Common myeloid progenitor, CD34-positive (primary cell): ENCODE measurements at regions not wholly inside any gene's neighbourhood (a gene's known extent, or its start where the extent isn't known, plus 50 kb on each side); places are given as distances from the start of the nearest gene placed in this dataset.

Source experiments
- CTCF ChIA-PET: fragments of 350-600 bp; sonication (Branson Sonifier 250); formaldehyde crosslinking; loops from one replicate; lab custom pipeline; 2021; ENCODE audit warnings: antibody characterized with exemption; lab: Charles Lee
- POLR2A ChIA-PET: fragments of 350-600 bp; sonication (Branson Sonifier 250); formaldehyde crosslinking; loops from one replicate; lab custom pipeline; 2021; ENCODE audit warnings: antibody characterized with exemption; lab: Charles Lee
- DNase-seq, 3 donors: peaks; one replicate each; pipeline versions ENCODE4 v3.0.0 to v3.0.0-alpha.2; 2013
- H3K27ac ChIP-seq, 2 experiments: 1 replicate in 1 of 2; 2 replicates in 1 of 2; pipeline ENCODE4 v1.7.0; 2013; ENCODE audit warnings: inconsistent platforms in 2 of 2, low read length in 2 of 2, mild to moderate bottlenecking in 2 of 2, low read depth in 1 of 2, moderate library complexity in 1 of 2; ENCODE audit not compliant: severe bottlenecking in 2 of 2, insufficient read depth in 1 of 2, poor library complexity in 1 of 2
- H3K27me3 ChIP-seq, 5 experiments: replicated peaks in 2 of 5; 1 replicate in 3 of 5; 2 replicates in 2 of 5; pipeline versions ENCODE4 v1.6.1 to v1.7.0; 2013; ENCODE audit warnings: low read length in 4 of 5, mild to moderate bottlenecking in 2 of 5, moderate library complexity in 2 of 5, inconsistent platforms in 1 of 5; ENCODE audit not compliant: insufficient read depth in 5 of 5, control insufficient read depth in 4 of 5
- H3K36me3 ChIP-seq, 4 experiments: 1 replicate in 2 of 4; 2 replicates in 2 of 4; pipeline versions ENCODE4 v1.6.1 to v1.7.0; 2013; ENCODE audit warnings: low read length in 3 of 4, control low read depth in 1 of 4, mild to moderate bottlenecking in 1 of 4; ENCODE audit not compliant: control insufficient read depth in 4 of 4, insufficient read depth in 4 of 4
- H3K4me1 ChIP-seq, 4 experiments: 1 replicate in 3 of 4; 2 replicates in 1 of 4; pipeline versions ENCODE4 v1.6.1 to v1.7.1; 2013; ENCODE audit warnings: low read length in 3 of 4, mild to moderate bottlenecking in 3 of 4, control low read depth in 1 of 4, inconsistent platforms in 1 of 4, moderate library complexity in 1 of 4; ENCODE audit not compliant: control insufficient read depth in 4 of 4, insufficient read depth in 4 of 4; ENCODE audit errors: control extremely low read depth in 1 of 4
- H3K4me3 ChIP-seq, 7 experiments: 1 replicate in 4 of 7; 2 replicates in 3 of 7; pipeline versions ENCODE4 v1.5.1 to v1.7.0; 2013; ENCODE audit warnings: mild to moderate bottlenecking in 7 of 7, low read length in 6 of 7, moderate library complexity in 6 of 7, inconsistent platforms in 2 of 7, low read depth in 2 of 7, control low read depth in 1 of 7; ENCODE audit not compliant: insufficient read depth in 4 of 7, control insufficient read depth in 1 of 7; ENCODE audit errors: extremely low read depth in 1 of 7
- H3K9me3 ChIP-seq, 5 experiments: 1 replicate in 4 of 5; 2 replicates in 1 of 5; pipeline versions ENCODE4 v1.6.1 to v1.7.1; 2013; ENCODE audit warnings: low read length in 4 of 5, mild to moderate bottlenecking in 2 of 5, inconsistent platforms in 1 of 5, low read depth in 1 of 5, moderate library complexity in 1 of 5; ENCODE audit not compliant: control insufficient read depth in 4 of 5, insufficient read depth in 2 of 5; ENCODE audit errors: control extremely low read depth in 1 of 5
- WGBS: methylation state at CpG from one replicate; pipeline ENCODE4 v1.1.5; 2013; ENCODE audit not compliant: insufficient coverage; 5-methylcytosine and 5-hydroxymethylcytosine counted together

GRCh38 chr2:217061916-217062505, 202.1 kb upstream of the TNP1 start:
- peaks cover 0 to 11% (median 6%) of the 10 kb centered on the region in 5 experiments for H3K27me3 ChIP-seq
- H3K4me3 ChIP-seq: no peak overlapping the region
- no peaks in the 10 kb centered on the region for H3K4me1 ChIP-seq
- H3K27ac ChIP-seq: no peak overlapping the region
- DNase-seq: no peak
- peaks cover 0 to 3% (median 0%) of the 10 kb centered on the region in 5 experiments for H3K9me3 ChIP-seq
- CTCF ChIA-PET: interaction anchor here (1.2 kb wide), 1 partner anchor 18 kb away, joined by 3 read pairs; no protein-coding TSS in a partner anchor
- POLR2A ChIA-PET: no interaction called here
- H3K36me3 ChIP-seq: no peaks in the 10 kb centered on the region
- 94% methylated on average over 5 of the region's 7 CpGs for WGBS

- WGBS: 60% methylated on average over 3 of the region's 3 CpGs
These were observed 201.2 kb upstream of the TNP1 start for GRCh38 chr2:217060951-217061547.

GRCh38 chr2:217060516-217060915, 200.7 kb upstream of the TNP1 start:
- no peaks in the 10 kb centered on the region for H3K36me3 ChIP-seq
- POLR2A ChIA-PET: no interaction called here
- no peak overlapping the region for H3K27ac ChIP-seq
- DNase-seq: no peak
- WGBS: 100% methylated on average over 1 of the region's 2 CpGs
- no peaks in the 10 kb centered on the region for H3K9me3 ChIP-seq
- CTCF ChIA-PET: no interaction called here
- H3K4me3 ChIP-seq: no peak overlapping the region
- no peaks in the 10 kb centered on the region for H3K4me1 ChIP-seq
- peaks cover 0 to 8% (median 6%) of the 10 kb centered on the region in 5 experiments for H3K27me3 ChIP-seq

More at GRCh38 chr2:217060951-217061547, 201.2 kb upstream of the TNP1 start:
- Histone ChIP-seq H3K9me3 (no peaks in the 10 kb centered on the region), H3K27me3 (peaks cover 0 to 8% (median 6%) of the 10 kb centered on the region in 5 experiments), H3K27ac (no peak overlapping the region), H3K36me3 (no peaks in the 10 kb centered on the region), H3K4me1 (no peaks in the 10 kb centered on the region), H3K4me3 (no peak overlapping the region)
- ChIA-PET POLR2A (no interaction called here), CTCF (no interaction called here)
- no peak for DNase-seq

- CTCF ChIA-PET: no interaction called here
These were observed 199.2 kb upstream of the TNP1 start for GRCh38 chr2:217058791-217059755.

GRCh38 chr2:217057773-217058172, 197.9 kb upstream of the TNP1 start:
- ChIA-PET CTCF (interaction anchor here (1.1 kb wide), 1 partner anchor 18 kb away, joined by 3 read pairs; no protein-coding TSS in a partner anchor), POLR2A (no interaction called here)
- Histone ChIP-seq H3K4me1 (no peaks in the 10 kb centered on the region), H3K27me3 (peaks cover 0 to 5% (median 2%) of the 10 kb centered on the region in 5 experiments), H3K4me3 (no peak overlapping the region), H3K9me3 (no peaks in the 10 kb centered on the region), H3K27ac (no peak overlapping the region), H3K36me3 (no peaks in the 10 kb centered on the region)
- 74% methylated on average over 3 of the region's 3 CpGs for WGBS
- DNase-seq: no peak

More at GRCh38 chr2:217058791-217059755, 199.2 kb upstream of the TNP1 start:
- no peak for DNase-seq
- Histone ChIP-seq H3K27me3 (peaks cover 0 to 9% (median 3%) of the 10 kb centered on the region in 5 experiments), H3K4me1 (no peaks in the 10 kb centered on the region), H3K27ac (no peak overlapping the region), H3K4me3 (no peak overlapping the region), H3K36me3 (no peaks in the 10 kb centered on the region), H3K9me3 (no peaks in the 10 kb centered on the region)
- POLR2A ChIA-PET: no interaction called here
- WGBS: 100% methylated on average over 3 of the region's 4 CpGs

- Histone ChIP-seq H3K36me3 (no peaks in the 10 kb centered on the region), H3K9me3 (no peaks in the 10 kb centered on the region), H3K4me3 (no peak overlapping the region), H3K4me1 (no peaks in the 10 kb centered on the region), H3K27ac (no peak overlapping the region), H3K27me3 (peaks cover 0 to 5% (median 0%) of the 10 kb centered on the region in 5 experiments)
- CTCF ChIA-PET: no interaction called here
- 100% methylated on average over 1 of the region's 1 CpG for WGBS
- POLR2A ChIA-PET: no interaction called here
- DNase-seq: no peak
These were observed 195.8 kb upstream of the TNP1 start for GRCh38 chr2:217055624-217056023.
